SK-N-SH treated with all-trans-retinoic acid at 6 μM for 48 hours (cell line): ENCODE measurements at regions not wholly inside any gene's neighbourhood (a gene's known extent, or its start where the extent isn't known, plus 50 kb on each side); places are given as distances from the start of the nearest gene placed in this dataset.

Source experiments
- ATAC-seq: fragments of 200-7000 bp; cut with Tn5 transposase; 3 replicates; pipeline ENCODE4 v1.9.1; 2020; ENCODE audit warnings: mild to moderate bottlenecking, moderate library complexity
- ARNTL ChIP-seq: fragments of 450-650 bp; formaldehyde crosslinking; IDR thresholded peaks from 2 replicates; pipeline ENCODE4 v1.5.0; 2020; ENCODE audit warnings: low read depth, mild to moderate bottlenecking, moderate library complexity, borderline replicate concordance
- BACH2 ChIP-seq: fragments of 250-450 bp; sonication (Bioruptor Pico); IDR thresholded peaks from 2 replicates; pipeline ENCODE4 v1.9.0; 2021; ENCODE audit warnings: mild to moderate bottlenecking, borderline replicate concordance
- CREB5 ChIP-seq: fragments of 250-450 bp; sonication (Bioruptor Pico); IDR thresholded peaks from 2 replicates; pipeline ENCODE4 v1.5.1; 2020; ENCODE audit warnings: low read depth, mild to moderate bottlenecking, moderate library complexity
- CSDC2 ChIP-seq: fragments of 250-450 bp; sonication (Bioruptor Pico); IDR thresholded peaks from 2 replicates; pipeline ENCODE4 v1.5.0; 2020; ENCODE audit warnings: mild to moderate bottlenecking, moderate library complexity
- CSRNP3 ChIP-seq: fragments of 250-450 bp; sonication (Bioruptor Pico); IDR thresholded peaks from 2 replicates; pipeline ENCODE4 v1.5.1; 2021; ENCODE audit warnings: mild to moderate bottlenecking, moderate library complexity
- ISL1 ChIP-seq: fragments of 250-450 bp; sonication (Bioruptor Pico); IDR thresholded peaks from 2 replicates; pipeline ENCODE4 v2.1.2; 2022; ENCODE audit warnings: mild to moderate bottlenecking, moderate library complexity
- OSR1 ChIP-seq: fragments of 250-450 bp; sonication (Bioruptor Pico); IDR thresholded peaks from 2 replicates; pipeline ENCODE4 v1.8.0; 2022; ENCODE audit warnings: moderate library complexity, mild to moderate bottlenecking, inconsistent platforms
- PATZ1 ChIP-seq: fragments of 250-450 bp; sonication (Bioruptor Pico); IDR thresholded peaks from 2 replicates; pipeline ENCODE4 v1.8.0; 2020; ENCODE audit warnings: mild to moderate bottlenecking, moderate library complexity, borderline replicate concordance
- POU6F1 ChIP-seq: fragments of 250-450 bp; sonication (Bioruptor Pico); IDR thresholded peaks from 2 replicates; pipeline ENCODE4 v1.8.0; 2021; ENCODE audit warnings: low read depth, mild to moderate bottlenecking, moderate library complexity, borderline replicate concordance
- PPARA ChIP-seq: fragments of 250-450 bp; sonication (Bioruptor Pico); IDR thresholded peaks from 2 replicates; pipeline ENCODE4 v1.5.0; 2020; ENCODE audit warnings: mild to moderate bottlenecking, borderline replicate concordance
- SNAI2 ChIP-seq: fragments of 250-450 bp; sonication (Bioruptor Pico); IDR thresholded peaks from 2 replicates; pipeline ENCODE4 v1.5.0; 2020; ENCODE audit warnings: mild to moderate bottlenecking, moderate library complexity
- TCF4 ChIP-seq: fragments of 250-450 bp; sonication (Bioruptor Pico); IDR thresholded peaks from 2 replicates; pipeline ENCODE4 v1.8.0; 2021; ENCODE audit warnings: mild to moderate bottlenecking, moderate library complexity, borderline replicate concordance
- TOX ChIP-seq: fragments of 250-450 bp; sonication (Bioruptor Pico); IDR thresholded peaks from 2 replicates; pipeline ENCODE4 v1.8.0; 2021; ENCODE audit warnings: mild to moderate bottlenecking, moderate library complexity, borderline replicate concordance
- TSHZ2 ChIP-seq: fragments of 250-450 bp; sonication (Bioruptor Pico); IDR thresholded peaks from 2 replicates; pipeline ENCODE4 v1.5.0; 2020; ENCODE audit warnings: mild to moderate bottlenecking, moderate library complexity
- ZC3H10 ChIP-seq: fragments of 250-450 bp; sonication (Bioruptor Pico); IDR thresholded peaks from 2 replicates; pipeline ENCODE4 v1.5.1; 2021; ENCODE audit warnings: mild to moderate bottlenecking, moderate library complexity
- ZFP30 ChIP-seq: fragments of 450-650 bp; formaldehyde crosslinking; IDR thresholded peaks from 2 replicates; pipeline ENCODE4 v1.5.0; 2022; ENCODE audit warnings: mild to moderate bottlenecking, moderate library complexity
- ZNF565 ChIP-seq: fragments of 450-650 bp; formaldehyde crosslinking; conservative IDR thresholded peaks from 2 replicates; pipeline ENCODE4 v1.5.0; 2020; ENCODE audit warnings: low read depth, mild to moderate bottlenecking, moderate library complexity
- ZNF70 ChIP-seq: fragments of 450-650 bp; formaldehyde crosslinking; IDR thresholded peaks from 2 replicates; pipeline ENCODE4 v1.5.0; 2020; ENCODE audit warnings: mild to moderate bottlenecking, moderate library complexity
- ZNF8 ChIP-seq: fragments of 450-650 bp; formaldehyde crosslinking; IDR thresholded peaks from 2 replicates; pipeline ENCODE4 v1.5.0; 2020; ENCODE audit warnings: mild to moderate bottlenecking, moderate library complexity

- TF ChIP-seq ZC3H10 (CRISPR knock-in tag), result no peak
- no peak for TF ChIP-seq CSRNP3
- TF ChIP-seq PPARA (CRISPR knock-in tag), result no peak
- TF ChIP-seq TCF4, result no peak
- TF ChIP-seq BACH2 (CRISPR knock-in tag), result no peak
- TF ChIP-seq TOX (CRISPR knock-in tag), result no peak
- TF ChIP-seq TSHZ2, result no peak
- no peak for TF ChIP-seq SNAI2
- TF ChIP-seq PATZ1 (CRISPR knock-in tag), result no peak
- no peak for TF ChIP-seq CSDC2 (CRISPR knock-in tag)
- TF ChIP-seq CREB5, result no peak
- no peak for TF ChIP-seq ZNF70 (CRISPR knock-in tag)
- no peak for TF ChIP-seq POU6F1 (CRISPR knock-in tag)
- TF ChIP-seq OSR1 (CRISPR knock-in tag), result no peak
- no peak for ATAC-seq
Observed at GRCh38 chr7:112882511-112882910, 92.3 kb upstream of the TMEM168 start.

- TF ChIP-seq SNAI2 (no peak), ISL1 (no peak), CSRNP3 (no peak), ZNF70 (CRISPR knock-in tag) (no peak), ZFP30 (CRISPR knock-in tag) (no peak), TOX (CRISPR knock-in tag) (no peak), ZC3H10 (CRISPR knock-in tag) (no peak), ZNF565 (CRISPR knock-in tag) (no peak), TCF4 (no peak), OSR1 (CRISPR knock-in tag) (no peak), ARNTL (CRISPR knock-in tag) (no peak), PPARA (CRISPR knock-in tag) (no peak), ZNF8 (CRISPR knock-in tag) (no peak), CREB5 (no peak)
- TF ChIP-seq, all 23 proteins: peak for 0
- no peak for ATAC-seq
Observed at GRCh38 chr7:112882022-112882421, 91.8 kb upstream of the TMEM168 start.
